MM.1S (cell line): ENCODE measurements at regions not wholly inside any gene's neighbourhood (a gene's known extent, or its start where the extent isn't known, plus 50 kb on each side); places are given as distances from the start of the nearest gene placed in this dataset.

ENCODE experiments used
- DNase-seq: peaks from one replicate; pipeline ENCODE4 v3.0.0-alpha.2; 2015
- H2AFZ ChIP-seq: fragments of 300-600 bp; sonication (generic); 2 replicates; pipeline ENCODE4 v1.6.0; 2016; ENCODE audit warnings: antibody characterized with exemption, low read length
- H3F3A ChIP-seq: fragments of 300-600 bp; sonication (generic); 2 replicates; pipeline ENCODE4 v1.6.1; 2016; ENCODE audit warnings: mild to moderate bottlenecking, antibody characterized with exemption, low read length, moderate library complexity, mixed read lengths; ENCODE audit not compliant: insufficient read depth
- H3K27ac ChIP-seq: fragments of 300-600 bp; sonication (generic); 2 replicates; pipeline ENCODE4 v1.5.1; 2016; ENCODE audit warnings: mild to moderate bottlenecking, low read length
- H3K27me3 ChIP-seq: fragments of 300-600 bp; sonication (generic); replicated peaks from 2 replicates; pipeline ENCODE4 v1.6.0; 2016; ENCODE audit warnings: low read length; ENCODE audit not compliant: insufficient read depth
- H3K36me3 ChIP-seq: fragments of 300-600 bp; sonication (generic); replicated peaks from 2 replicates; pipeline ENCODE4 v1.6.1; 2016; ENCODE audit warnings: mild to moderate bottlenecking, low read length, mixed read lengths; ENCODE audit not compliant: insufficient read depth
- H3K4me1 ChIP-seq: fragments of 300-600 bp; sonication (generic); 2 replicates; pipeline ENCODE4 v1.6.1; 2016; ENCODE audit warnings: low read length, mixed read lengths
- H3K4me2 ChIP-seq: fragments of 300-600 bp; sonication (generic); 2 replicates; pipeline ENCODE4 v1.6.0; 2016; ENCODE audit warnings: low read depth, low read length
- H3K4me3 ChIP-seq: fragments of 300-600 bp; sonication (generic); 2 replicates; pipeline ENCODE4 v1.5.1; 2016; ENCODE audit warnings: low read length, mixed read lengths
- H3K79me2 ChIP-seq: fragments of 300-600 bp; sonication (generic); 2 replicates; pipeline ENCODE4 v1.6.1; 2016; ENCODE audit warnings: mixed run types, low read length, mixed read lengths
- H3K9ac ChIP-seq: fragments of 300-600 bp; sonication (generic); 2 replicates; pipeline ENCODE4 v1.6.1; 2016; ENCODE audit warnings: low read length, mixed read lengths
- H3K9me2 ChIP-seq: fragments of 300-600 bp; sonication (generic); replicated peaks from 2 replicates; pipeline ENCODE4 v1.6.1; 2016; ENCODE audit warnings: mild to moderate bottlenecking, low read length, mixed read lengths; ENCODE audit not compliant: insufficient read depth
- H3K9me3 ChIP-seq: fragments of 300-600 bp; sonication (generic); replicated peaks from 2 replicates; pipeline ENCODE4 v1.6.1; 2016; ENCODE audit warnings: mild to moderate bottlenecking, low read length, mixed read lengths; ENCODE audit not compliant: insufficient read depth
- H4K20me1 ChIP-seq: fragments of 300-600 bp; sonication (generic); 2 replicates; pipeline ENCODE4 v1.6.1; 2016; ENCODE audit warnings: mild to moderate bottlenecking, low read length, moderate library complexity, mixed read lengths; ENCODE audit not compliant: insufficient read depth
- EZH2 ChIP-seq: fragments of 300-600 bp; sonication (generic); optimal IDR thresholded peaks from 2 replicates; pipeline ENCODE3; 2017; ENCODE audit warnings: low read depth, mild to moderate bottlenecking, antibody characterized with exemption, low read length, mixed read lengths
- EZH2phosphoT487 ChIP-seq: fragments of 300-600 bp; sonication (generic); IDR thresholded peaks from 2 replicates; pipeline ENCODE4 v1.6.1; 2018; ENCODE audit warnings: antibody characterized with exemption, low read length
- TF ChIP-seq, protein P1 (sequence below): fragments of 300-600 bp; sonication (generic); IDR thresholded peaks from 2 replicates; pipeline ENCODE4 v1.5.1; 2016; ENCODE audit warnings: antibody characterized with exemption, low read length, mixed read lengths

- TF ChIP-seq EZH2phosphoT487 (no peak), EZH2 (no peak)
- TF ChIP-seq, protein P1, sequence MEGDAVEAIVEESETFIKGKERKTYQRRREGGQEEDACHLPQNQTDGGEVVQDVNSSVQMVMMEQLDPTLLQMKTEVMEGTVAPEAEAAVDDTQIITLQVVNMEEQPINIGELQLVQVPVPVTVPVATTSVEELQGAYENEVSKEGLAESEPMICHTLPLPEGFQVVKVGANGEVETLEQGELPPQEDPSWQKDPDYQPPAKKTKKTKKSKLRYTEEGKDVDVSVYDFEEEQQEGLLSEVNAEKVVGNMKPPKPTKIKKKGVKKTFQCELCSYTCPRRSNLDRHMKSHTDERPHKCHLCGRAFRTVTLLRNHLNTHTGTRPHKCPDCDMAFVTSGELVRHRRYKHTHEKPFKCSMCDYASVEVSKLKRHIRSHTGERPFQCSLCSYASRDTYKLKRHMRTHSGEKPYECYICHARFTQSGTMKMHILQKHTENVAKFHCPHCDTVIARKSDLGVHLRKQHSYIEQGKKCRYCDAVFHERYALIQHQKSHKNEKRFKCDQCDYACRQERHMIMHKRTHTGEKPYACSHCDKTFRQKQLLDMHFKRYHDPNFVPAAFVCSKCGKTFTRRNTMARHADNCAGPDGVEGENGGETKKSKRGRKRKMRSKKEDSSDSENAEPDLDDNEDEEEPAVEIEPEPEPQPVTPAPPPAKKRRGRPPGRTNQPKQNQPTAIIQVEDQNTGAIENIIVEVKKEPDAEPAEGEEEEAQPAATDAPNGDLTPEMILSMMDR: no peak
- Histone ChIP-seq H3F3A (no peaks in the 10 kb centered on the region), H3K4me2 (no peak overlapping the region), H3K27ac (no peak overlapping the region), H4K20me1 (no peaks in the 10 kb centered on the region), H3K9ac (no peak overlapping the region), H2AFZ (no peak overlapping the region), H3K79me2 (no peaks in the 10 kb centered on the region), H3K36me3 (no peaks in the 10 kb centered on the region), H3K27me3 (peaks cover 43% of the 10 kb centered on the region), H3K4me1 (no peaks in the 10 kb centered on the region), H3K9me2 (no peaks in the 10 kb centered on the region), H3K9me3 (no peaks in the 10 kb centered on the region), H3K4me3 (no peak overlapping the region)
- no peak for DNase-seq
These were observed 685.0 kb downstream of the MATN1 start for GRCh38 chr1:30038134-30039025.

DNA sequence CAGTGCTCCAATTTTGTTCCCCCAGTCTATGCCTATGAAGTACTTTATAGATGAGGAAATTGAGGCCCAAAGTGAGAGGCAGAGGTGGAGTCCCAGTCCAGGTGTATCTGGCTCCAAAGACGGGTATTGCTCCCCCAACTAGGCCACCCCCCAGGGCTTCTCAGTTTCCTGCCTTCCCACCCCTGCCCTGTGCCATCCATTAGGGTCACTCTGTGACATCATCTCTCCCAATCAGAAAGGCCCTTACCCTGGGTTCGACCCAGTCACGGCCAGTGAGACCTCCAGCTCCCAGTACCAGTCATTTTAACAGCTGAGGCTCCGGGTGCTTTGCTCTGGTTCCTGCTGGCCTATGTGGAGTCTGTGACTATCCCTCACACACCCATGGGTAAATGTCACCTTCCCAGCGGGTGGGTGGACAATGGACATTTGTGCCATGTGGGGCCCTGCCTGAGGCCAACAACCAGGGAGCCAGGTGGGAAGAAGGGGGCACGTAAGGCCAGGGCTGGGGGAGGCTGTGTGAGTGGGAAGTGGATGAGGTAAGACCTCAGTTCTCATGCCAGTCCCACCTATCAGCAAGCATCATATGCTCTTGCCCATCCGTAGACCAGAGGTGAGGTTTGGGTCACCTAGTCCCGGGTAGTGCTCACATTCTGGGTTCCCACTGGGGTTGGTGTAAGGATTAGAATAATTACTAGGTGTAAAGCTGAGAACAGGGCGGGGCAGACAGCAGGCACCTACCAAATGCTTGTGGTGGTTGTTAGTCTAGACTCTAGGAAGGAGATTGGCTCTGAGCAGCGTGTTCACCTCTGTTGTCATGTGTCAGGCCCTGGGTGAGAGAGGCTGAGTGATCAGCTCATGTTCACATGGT lies 685.9 kb downstream of the MATN1 start:
- H3K9me3 ChIP-seq: no peaks in the 10 kb centered on the region
- H3K9me2 ChIP-seq: no peaks in the 10 kb centered on the region
- H3K36me3 ChIP-seq: no peaks in the 10 kb centered on the region
- H3K4me2 ChIP-seq: no peak overlapping the region
- H2AFZ ChIP-seq: no peak overlapping the region
- TF ChIP-seq, protein P1: no peak
- TF ChIP-seq EZH2phosphoT487: no peak
- no peak for TF ChIP-seq EZH2
- no peaks in the 10 kb centered on the region for H3K79me2 ChIP-seq
- no peak overlapping the region for H3K9ac ChIP-seq
- H3K4me1 ChIP-seq: no peaks in the 10 kb centered on the region
- peaks cover 50% of the 10 kb centered on the region for H3K27me3 ChIP-seq
- no peak for DNase-seq
- H4K20me1 ChIP-seq: no peaks in the 10 kb centered on the region
- H3K4me3 ChIP-seq: no peak overlapping the region
- no peak overlapping the region for H3K27ac ChIP-seq
- no peaks in the 10 kb centered on the region for H3F3A ChIP-seq

DNA sequence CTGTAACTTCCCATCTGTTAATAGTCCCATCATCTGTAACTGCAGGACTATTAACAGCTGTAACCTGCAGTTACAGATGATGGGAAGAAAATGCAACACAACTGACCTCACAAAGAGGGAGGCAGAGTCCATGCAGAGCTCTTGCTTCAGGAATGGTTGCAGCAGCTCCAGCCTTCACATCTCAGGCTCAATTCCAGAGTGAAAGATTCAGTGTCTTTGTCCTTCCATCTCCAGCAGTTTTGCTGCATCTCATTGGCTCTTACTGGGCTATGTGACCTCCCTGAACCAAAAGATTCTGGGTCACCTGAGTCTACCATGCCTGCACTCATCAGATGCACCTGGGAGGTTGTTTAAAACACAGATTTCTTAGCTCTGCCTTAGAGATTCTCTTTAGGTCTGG lies 686.7 kb downstream of the MATN1 start:
- no peak for DNase-seq
- Histone ChIP-seq H3K4me3 (no peak overlapping the region), H3K27ac (no peak overlapping the region), H3K36me3 (no peaks in the 10 kb centered on the region), H3K9me3 (no peaks in the 10 kb centered on the region), H3K9me2 (no peaks in the 10 kb centered on the region), H2AFZ (no peak overlapping the region), H4K20me1 (no peaks in the 10 kb centered on the region), H3K79me2 (no peaks in the 10 kb centered on the region), H3K27me3 (peaks cover 53% of the 10 kb centered on the region), H3F3A (no peaks in the 10 kb centered on the region), H3K4me2 (no peak overlapping the region), H3K4me1 (no peaks in the 10 kb centered on the region), H3K9ac (no peak overlapping the region)
- TF ChIP-seq, protein P1: no peak
- no peak for TF ChIP-seq EZH2phosphoT487
- TF ChIP-seq EZH2: no peak
